Caco-2 (cell line): ENCODE measurements at regions not wholly inside any gene's neighbourhood (a gene's known extent, or its start where the extent isn't known, plus 50 kb on each side); places are given as distances from the start of the nearest gene placed in this dataset.
A peak's percentile ranks its signal among the peaks of the same experiment; 100 is the strongest.

Experiments used
- BruUV-seq: library from RNA; stranded (reverse); fragments of 400-500 nt; replicated peaks from 2 replicates; lab custom pipeline; 2021; lab: Mats Ljungman, UMichigan
- CTCF ChIA-PET: fragments of 300-600 bp; sonication (Branson Sonifier 250); formaldehyde crosslinking; loops from one replicate; lab custom pipeline; 2022; ENCODE audit warnings: antibody characterized with exemption; lab: Charles Lee
- POLR2A ChIA-PET: fragments of 300-600 bp; sonication (Branson Sonifier 250); formaldehyde crosslinking; loops from one replicate; lab custom pipeline; 2022; ENCODE audit warnings: antibody characterized with exemption; lab: Charles Lee
- DNase-seq, 2 experiments: peaks; one replicate each; pipeline versions ENCODE4 v3.0.0 to v3.0.0-alpha.2; 2020 to 2022
- H3K27me3 ChIP-seq: replicated peaks from 2 replicates; pipeline ENCODE4 v1.6.0; 2011; ENCODE audit warnings: low read length; ENCODE audit not compliant: control insufficient read depth, insufficient read depth
- H3K36me3 ChIP-seq: 2 replicates; pipeline ENCODE4 v1.5.1; 2011; ENCODE audit warnings: low read length; ENCODE audit not compliant: control insufficient read depth, insufficient read depth
- H3K4me1 ChIP-seq: fragments of 250-450 bp; sonication (Bioruptor Pico); 2 replicates; pipeline ENCODE4 v1.5.1; 2020; ENCODE audit warnings: mild to moderate bottlenecking
- H3K4me3 ChIP-seq: 2 replicates; pipeline ENCODE4 v1.5.1; 2011; ENCODE audit warnings: low read depth, mild to moderate bottlenecking, control low read depth, low read length
- H3K9me3 ChIP-seq: fragments of 250-450 bp; sonication (Bioruptor Pico); 2 replicates; pipeline ENCODE4 v1.5.1; 2020; ENCODE audit warnings: mild to moderate bottlenecking, moderate library complexity
- H3K27ac Mint-ChIP-seq: one replicate; pipeline ENCODE4 v1.8.0; 2022; ENCODE audit warnings: mixed read lengths; ENCODE audit not compliant: unreplicated experiment
- H3K27me3 Mint-ChIP-seq: one replicate; pipeline ENCODE4 v1.8.0; 2022; ENCODE audit warnings: mixed read lengths; ENCODE audit not compliant: insufficient read depth, unreplicated experiment
- H3K36me3 Mint-ChIP-seq: one replicate; pipeline ENCODE4 v1.8.0; 2022; ENCODE audit warnings: mild to moderate bottlenecking, mixed read lengths; ENCODE audit not compliant: insufficient read depth, unreplicated experiment
- H3K4me1 Mint-ChIP-seq: one replicate; pipeline ENCODE4 v1.8.0; 2022; ENCODE audit warnings: low read depth, mixed read lengths; ENCODE audit not compliant: unreplicated experiment
- H3K4me3 Mint-ChIP-seq: one replicate; pipeline ENCODE4 v1.8.0; 2022; ENCODE audit warnings: mild to moderate bottlenecking, moderate library complexity, mixed read lengths; ENCODE audit not compliant: unreplicated experiment
- H3K9me3 Mint-ChIP-seq: one replicate; pipeline ENCODE4 v1.8.0; 2022; ENCODE audit warnings: mixed read lengths; ENCODE audit not compliant: unreplicated experiment
- intact Hi-C: fragments of 100-400 bp; cut with micrococcal nuclease; formaldehyde crosslinking; loops from one replicate; pipeline ENCODE4 v1.10.0; 2022; ENCODE audit not compliant: unreplicated experiment
- TF ChIP-seq, protein P1 (sequence below), 2 experiments: fragments of 200-600 bp in 1 of 2; IDR thresholded peaks; 1 replicate in 1 of 2; 2 replicates in 1 of 2; pipeline versions ENCODE4 v1.5.1 to v1.8.0; 2011 to 2022; ENCODE audit warnings: antibody characterized with exemption in 1 of 2, control low read depth in 1 of 2, inconsistent platforms in 1 of 2, low read depth in 1 of 2, low read length in 1 of 2, mild to moderate bottlenecking in 1 of 2, moderate library complexity in 1 of 2; ENCODE audit not compliant: insufficient read depth in 1 of 2, severe bottlenecking in 1 of 2, unreplicated experiment in 1 of 2

DNA sequence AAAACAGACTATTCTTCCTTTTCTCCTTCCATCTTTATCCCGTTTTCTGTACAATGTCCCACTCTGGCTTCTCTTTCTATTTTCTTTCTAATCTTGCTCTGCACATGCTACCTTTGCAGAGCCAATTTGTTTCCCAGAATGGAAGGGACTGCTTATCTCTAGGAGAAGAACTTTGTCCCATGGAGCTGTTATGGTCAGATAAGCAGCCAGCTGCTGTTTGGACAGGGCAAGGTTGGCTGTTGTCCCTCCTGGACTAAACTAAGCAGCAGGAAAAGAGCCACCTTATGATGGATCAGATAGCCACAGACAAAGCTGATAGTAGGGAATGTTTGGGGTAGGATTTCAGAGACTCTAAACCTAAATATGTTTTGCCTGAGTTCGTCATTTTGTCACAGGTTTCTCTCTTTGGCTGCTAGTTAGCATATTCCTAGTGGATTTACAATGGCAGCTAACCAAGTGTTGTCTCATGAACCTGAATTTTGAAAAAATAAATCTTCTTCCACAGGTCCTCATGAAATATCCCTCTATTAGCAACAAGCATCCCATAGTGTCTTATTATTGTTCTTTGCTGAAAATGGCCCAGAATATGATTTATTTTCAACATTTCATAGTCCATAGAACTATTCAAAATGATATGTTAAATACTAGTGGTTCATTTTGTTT, 262.8 kb downstream of the SLC16A7 start:
- H3K4me3 Mint-ChIP-seq = peak overlapping the region; percentile 13
- CTCF ChIA-PET = interaction anchor here (0.7 kb wide), 1 partner anchor 23 kb away, joined by 4 read pairs; no protein-coding TSS in a partner anchor
- H3K27me3 Mint-ChIP-seq = no peaks in the 10 kb centered on the region
- H3K4me1 Mint-ChIP-seq = peaks cover 27% of the 10 kb centered on the region
- Histone ChIP-seq H3K36me3 (no peaks in the 10 kb centered on the region), H3K4me1 (peaks cover 33% of the 10 kb centered on the region), H3K27me3 (no peaks in the 10 kb centered on the region), H3K9me3 (no peaks in the 10 kb centered on the region; the same call in 1 of the 2 replicates), H3K4me3 (no peak overlapping the region)
- H3K9me3 Mint-ChIP-seq = peaks cover 34% of the 10 kb centered on the region
- TF ChIP-seq, protein P1, sequence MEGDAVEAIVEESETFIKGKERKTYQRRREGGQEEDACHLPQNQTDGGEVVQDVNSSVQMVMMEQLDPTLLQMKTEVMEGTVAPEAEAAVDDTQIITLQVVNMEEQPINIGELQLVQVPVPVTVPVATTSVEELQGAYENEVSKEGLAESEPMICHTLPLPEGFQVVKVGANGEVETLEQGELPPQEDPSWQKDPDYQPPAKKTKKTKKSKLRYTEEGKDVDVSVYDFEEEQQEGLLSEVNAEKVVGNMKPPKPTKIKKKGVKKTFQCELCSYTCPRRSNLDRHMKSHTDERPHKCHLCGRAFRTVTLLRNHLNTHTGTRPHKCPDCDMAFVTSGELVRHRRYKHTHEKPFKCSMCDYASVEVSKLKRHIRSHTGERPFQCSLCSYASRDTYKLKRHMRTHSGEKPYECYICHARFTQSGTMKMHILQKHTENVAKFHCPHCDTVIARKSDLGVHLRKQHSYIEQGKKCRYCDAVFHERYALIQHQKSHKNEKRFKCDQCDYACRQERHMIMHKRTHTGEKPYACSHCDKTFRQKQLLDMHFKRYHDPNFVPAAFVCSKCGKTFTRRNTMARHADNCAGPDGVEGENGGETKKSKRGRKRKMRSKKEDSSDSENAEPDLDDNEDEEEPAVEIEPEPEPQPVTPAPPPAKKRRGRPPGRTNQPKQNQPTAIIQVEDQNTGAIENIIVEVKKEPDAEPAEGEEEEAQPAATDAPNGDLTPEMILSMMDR (IDR thresholded peaks at IDR 0.05; ENCODE audit: insufficient read depth in 1 of 2, low read depth in 1 of 2, low read length in 1 of 2, severe bottlenecking in 1 of 2, unreplicated experiment in 1 of 2) = no peak
- POLR2A ChIA-PET = no interaction called here
- peak; percentile 72 to 86 for DNase-seq
- intact Hi-C loops = loop anchor here (5.0 to 10.0 kb wide), 3 partner anchors 59 to 286 kb away; no protein-coding TSS in a partner anchor
- H3K36me3 Mint-ChIP-seq = no peaks in the 10 kb centered on the region
- BruUV-seq = no TSS peak
- no peak overlapping the region for H3K27ac Mint-ChIP-seq

DNA sequence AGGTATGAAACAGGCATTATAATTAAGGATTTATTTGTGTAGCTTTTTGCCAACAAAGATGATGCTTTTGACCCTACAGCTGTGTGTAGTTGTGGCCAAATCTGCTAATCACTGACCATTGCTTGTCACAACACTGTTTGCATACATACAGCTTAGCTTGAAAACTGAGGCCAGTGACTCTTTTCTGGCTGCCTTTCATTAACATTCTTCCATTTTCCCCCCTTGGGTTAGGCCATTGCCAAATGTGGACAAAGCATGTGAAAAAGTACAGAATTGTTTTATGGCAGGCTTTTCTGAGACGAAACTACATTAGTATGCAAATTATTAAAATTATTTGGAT, 263.3 kb downstream of the SLC16A7 start:
- ChIA-PET CTCF (interaction anchor here (0.7 kb wide), 1 partner anchor 24 kb away, joined by 4 read pairs; no protein-coding TSS in a partner anchor), POLR2A (no interaction called here)
- no peak for DNase-seq
- intact Hi-C loops = loop anchor here (5.0 to 10.0 kb wide), 3 partner anchors 58 to 286 kb away; no protein-coding TSS in a partner anchor
- TF ChIP-seq, protein P1 (IDR thresholded peaks at IDR 0.05; ENCODE audit: insufficient read depth in 1 of 2, low read depth in 1 of 2, low read length in 1 of 2, severe bottlenecking in 1 of 2, unreplicated experiment in 1 of 2) = no peak
- Histone ChIP-seq H3K4me3 (no peak overlapping the region), H3K9me3 (no peaks in the 10 kb centered on the region; the same call in 1 of the 2 replicates), H3K4me1 (peaks cover 33% of the 10 kb centered on the region), H3K36me3 (no peaks in the 10 kb centered on the region), H3K27me3 (no peaks in the 10 kb centered on the region)
- no peak overlapping the region for H3K27ac Mint-ChIP-seq
- H3K4me3 Mint-ChIP-seq = no peak overlapping the region
- no TSS peak for BruUV-seq
- H3K27me3 Mint-ChIP-seq = no peaks in the 10 kb centered on the region
- peaks cover 27% of the 10 kb centered on the region for H3K4me1 Mint-ChIP-seq
- peaks cover 39% of the 10 kb centered on the region for H3K9me3 Mint-ChIP-seq
- H3K36me3 Mint-ChIP-seq = no peaks in the 10 kb centered on the region

DNA sequence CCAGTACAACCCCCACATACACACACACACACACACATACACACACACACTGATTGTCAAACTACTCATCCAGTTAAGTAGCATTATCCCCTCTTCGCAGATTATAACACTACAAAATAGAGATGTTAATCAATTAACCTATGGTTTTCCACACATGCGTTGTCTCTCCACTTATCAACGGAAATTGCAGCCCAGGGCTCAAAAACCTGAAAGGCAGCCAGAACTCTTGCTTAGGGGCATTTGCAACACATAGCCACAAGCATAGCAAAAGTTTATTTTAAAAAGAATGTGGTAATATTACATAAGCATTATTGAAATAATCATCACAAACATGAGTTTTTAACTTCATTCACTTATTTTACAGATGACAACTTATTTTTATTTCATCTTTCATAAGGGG, 265.8 kb downstream of the SLC16A7 start:
- ChIA-PET CTCF (no interaction called here), POLR2A (no interaction called here)
- peaks cover 37% of the 10 kb centered on the region for H3K4me1 ChIP-seq
- DNase-seq = no peak
- no peaks in the 10 kb centered on the region for H3K27me3 Mint-ChIP-seq
- no peaks in the 10 kb centered on the region for H3K36me3 Mint-ChIP-seq
- peaks cover 27% of the 10 kb centered on the region for H3K4me1 Mint-ChIP-seq
- TF ChIP-seq, protein P1 (IDR thresholded peaks at IDR 0.05; ENCODE audit: insufficient read depth in 1 of 2, low read depth in 1 of 2, low read length in 1 of 2, severe bottlenecking in 1 of 2, unreplicated experiment in 1 of 2) = no peak
- H3K4me3 Mint-ChIP-seq = no peak overlapping the region
- no peaks in the 10 kb centered on the region for H3K27me3 ChIP-seq
- BruUV-seq = no TSS peak
- H3K4me3 ChIP-seq = no peak overlapping the region
- H3K9me3 Mint-ChIP-seq = peaks cover 46% of the 10 kb centered on the region
- H3K27ac Mint-ChIP-seq = no peak overlapping the region
- no peaks in the 10 kb centered on the region; the same call in 1 of the 2 replicates for H3K9me3 ChIP-seq
- H3K36me3 ChIP-seq = no peaks in the 10 kb centered on the region
- intact Hi-C loops = no loop called here
